ENCODE measurements at regions not wholly inside any gene's neighbourhood (a gene's known extent, or its start where the extent isn't known, plus 50 kb on each side); places are given as distances from the start of the nearest gene placed in this dataset.
"Not testable (repeated sequence)": the region's sequence is repeated elsewhere in the genome, so short reads cannot be mapped to it uniquely, and the experiment has no call there.

- DNase-seq: no peak
Measured at GRCh38 chr17:64784353-64785010, 122.4 kb upstream of the SMURF2 start.

GRCh38 chr17:64783556-64784352 lies 121.6 kb upstream of the SMURF2 start:
- DNase-seq: no peak

GRCh38 chr17:64783031-64783461 lies 120.9 kb upstream of the SMURF2 start:
- no peak for DNase-seq

DNA sequence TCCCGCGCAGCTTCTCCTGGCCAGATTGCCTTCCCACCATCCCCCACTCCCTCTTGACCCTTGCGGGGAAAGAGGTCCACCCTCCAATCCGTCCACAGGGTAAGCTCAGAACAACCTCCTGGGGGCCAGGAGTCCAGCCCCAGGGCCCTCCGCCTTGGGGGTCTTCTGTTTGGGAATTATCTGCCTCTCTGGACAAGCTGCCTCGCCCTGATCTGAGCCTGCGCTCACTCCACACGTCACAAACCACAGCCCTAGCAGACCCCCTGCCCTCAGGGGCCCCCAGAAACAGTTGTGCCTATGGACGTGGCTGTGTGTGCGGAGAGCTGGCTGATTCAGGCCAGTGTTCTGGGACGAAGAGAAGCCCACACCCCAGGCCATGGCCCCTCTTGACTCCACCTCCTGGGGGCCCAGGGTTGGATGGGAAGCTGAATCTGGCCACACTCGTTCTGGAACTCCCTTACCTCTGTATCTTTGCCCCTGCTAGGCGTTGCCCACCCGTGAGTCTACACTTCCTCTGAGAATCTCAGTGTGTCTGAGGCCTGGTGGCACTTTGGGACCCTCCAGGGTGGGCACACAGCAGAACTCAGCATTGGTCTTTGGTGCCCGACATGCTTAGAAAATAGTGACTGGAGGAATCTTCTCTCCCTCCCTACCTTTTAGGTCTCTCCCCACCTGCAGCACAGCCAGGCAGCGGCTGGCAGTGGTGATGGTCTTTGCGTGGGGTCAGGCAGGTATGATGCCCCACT lies 119.9 kb upstream of the SMURF2 start:
- no peak for DNase-seq

GRCh38 chr17:64781014-64781756 lies 119.1 kb upstream of the SMURF2 start:
- DNase-seq: no peak

DNA sequence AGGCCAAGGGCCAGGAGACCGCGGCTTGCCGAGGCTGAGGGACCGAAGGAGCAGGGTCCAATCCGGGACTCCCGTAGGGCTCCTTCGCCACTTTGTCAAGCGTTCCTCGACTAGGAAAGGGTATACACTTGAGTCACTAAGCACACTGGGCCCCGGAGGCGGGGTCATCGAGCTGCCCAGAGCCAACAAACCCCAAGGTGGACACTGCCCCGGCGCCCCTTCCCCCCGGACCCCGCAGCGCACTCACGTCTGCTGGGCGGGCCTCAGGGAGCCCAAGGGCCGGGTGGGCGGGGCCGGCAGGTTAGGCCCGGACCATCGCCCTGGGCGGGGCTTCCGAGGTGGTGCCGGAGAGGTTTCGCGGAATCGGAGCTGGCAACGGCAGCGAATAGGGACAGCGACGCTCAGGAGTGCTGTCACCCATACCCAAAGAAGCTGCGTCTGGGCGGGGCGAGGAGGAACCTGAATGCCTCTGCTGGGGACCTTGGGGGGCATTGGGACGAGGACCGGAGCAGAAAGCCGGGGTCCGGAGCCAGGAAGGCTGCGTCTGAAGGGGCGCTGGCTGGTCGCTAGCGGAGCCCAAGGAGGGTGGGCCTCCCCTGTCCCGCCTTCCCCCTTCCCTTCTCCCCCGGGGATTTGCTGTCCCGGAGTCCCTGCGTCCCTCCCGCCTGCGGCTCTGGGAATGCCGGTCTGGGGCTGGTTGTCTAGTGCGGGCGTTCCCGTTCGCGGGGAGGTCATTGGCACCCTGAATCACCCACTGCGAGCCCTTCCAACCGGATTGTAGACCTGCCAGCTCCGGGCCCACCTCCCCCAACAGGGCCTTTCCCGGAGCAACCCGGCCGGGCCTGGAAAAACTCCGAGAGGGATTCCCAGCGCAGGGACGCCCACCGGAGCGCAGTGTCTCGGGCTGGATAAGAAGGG lies 118.2 kb upstream of the SMURF2 start:
- DNase-seq: no peak

GRCh38 chr17:64779376-64780095 lies 117.4 kb upstream of the SMURF2 start:
- DNase-seq: no peak

DNA sequence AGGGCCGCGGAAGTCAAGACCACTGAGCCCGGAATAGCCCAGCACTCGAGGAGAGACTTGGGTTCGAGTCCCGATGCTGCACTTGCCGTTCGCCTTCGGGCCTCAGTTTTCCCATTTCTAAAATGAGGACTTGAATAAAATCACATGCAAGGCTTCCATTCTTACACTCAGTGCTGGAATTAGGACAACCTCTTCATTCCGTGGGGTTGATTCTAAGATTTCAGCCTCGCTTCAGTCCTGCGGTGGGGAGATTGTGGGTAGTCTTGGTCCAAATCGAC lies 116.9 kb upstream of the SMURF2 start:
- DNase-seq: not testable (repeated sequence)

DNA sequence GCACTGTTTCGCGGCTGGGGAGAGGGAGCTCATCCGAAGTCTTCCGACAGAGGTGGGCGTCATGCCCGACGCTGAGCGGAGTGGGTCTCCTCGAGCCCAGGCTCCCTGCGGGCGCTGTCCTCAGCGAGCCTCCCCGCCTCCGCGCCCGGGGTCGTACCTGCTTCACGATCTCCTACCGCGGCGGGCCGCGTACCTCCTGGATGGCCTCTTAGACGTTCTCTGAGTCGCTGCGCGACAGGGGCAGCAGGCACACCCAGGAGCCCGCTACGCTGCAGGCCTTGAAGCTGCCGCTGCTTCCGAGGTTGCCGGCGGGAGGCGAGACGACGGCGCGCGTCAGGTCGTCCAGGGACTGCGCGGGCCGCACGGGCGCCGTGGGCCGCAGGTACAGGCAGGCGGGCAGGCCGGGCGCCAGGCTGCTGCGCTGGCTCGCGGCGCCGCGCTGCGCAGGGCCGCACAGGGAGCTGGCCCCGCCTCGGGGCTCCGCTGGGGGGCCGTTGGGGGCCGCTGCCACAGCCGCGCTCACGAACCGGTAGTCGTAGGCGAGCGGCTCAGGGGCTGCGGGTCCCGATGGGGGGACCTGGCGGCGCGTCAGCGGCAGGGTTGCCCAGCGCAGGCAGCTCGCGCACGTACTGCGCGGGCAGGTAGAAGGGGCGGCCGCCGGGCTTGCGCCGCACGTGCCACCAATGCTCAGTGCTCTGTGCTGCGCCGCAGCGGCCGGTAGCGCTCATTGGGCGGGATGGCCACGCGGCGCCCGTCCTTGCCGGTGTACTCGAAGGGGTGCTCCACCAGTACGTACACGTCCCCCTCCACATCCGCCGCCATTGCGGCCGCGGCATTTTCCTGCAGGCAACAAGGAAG lies 116.4 kb upstream of the SMURF2 start:
- no peak for DNase-seq

- peak in 1 of 2 experiments; percentile 4 for DNase-seq
Measured at GRCh38 chr17:64777415-64778239, 115.5 kb upstream of the SMURF2 start.

DNA sequence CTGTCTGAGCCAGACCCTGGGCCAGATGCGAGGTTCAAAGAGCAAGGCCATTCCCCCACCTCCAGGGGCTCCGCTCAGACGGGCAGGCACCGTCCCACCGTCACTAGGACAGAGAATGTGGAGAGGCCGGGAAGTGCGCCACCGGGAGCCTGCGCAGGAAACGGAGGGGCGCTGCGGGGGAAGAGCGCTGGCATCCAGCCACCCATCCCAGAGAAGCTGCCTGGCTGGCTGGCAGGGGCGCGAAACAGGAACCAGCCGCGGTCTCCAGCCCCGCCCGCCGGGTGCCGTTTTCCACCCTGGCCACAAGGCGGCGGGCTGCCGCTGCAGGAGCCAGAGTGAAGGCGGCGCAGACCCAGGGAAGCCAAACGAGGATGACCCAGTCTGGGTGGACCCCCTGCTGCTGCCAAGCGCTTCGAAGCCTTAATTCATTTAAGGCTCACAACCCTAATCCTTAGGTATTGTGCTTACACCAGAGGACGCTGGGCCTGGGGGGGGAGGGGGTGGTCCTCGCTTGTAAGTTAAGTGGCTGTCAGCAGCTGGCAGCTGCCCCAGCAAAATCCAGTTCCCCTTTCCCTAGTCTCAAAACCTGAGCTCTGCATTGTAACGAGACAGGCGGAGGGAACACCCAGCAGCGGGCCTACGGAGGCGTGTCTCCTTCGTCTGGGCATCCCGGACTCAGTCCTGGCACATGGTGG lies 114.8 kb upstream of the SMURF2 start:
- DNase-seq: peak; percentile 74 to 85

GRCh38 chr17:64775701-64776570 lies 113.8 kb upstream of the SMURF2 start:
- DNase-seq: no peak

- no peak for DNase-seq
Measured at GRCh38 chr17:64774888-64775540, 112.9 kb upstream of the SMURF2 start.

GRCh38 chr17:64773836-64774761 lies 112.0 kb upstream of the SMURF2 start:
- peak; percentile 76 to 77 for DNase-seq

DNA sequence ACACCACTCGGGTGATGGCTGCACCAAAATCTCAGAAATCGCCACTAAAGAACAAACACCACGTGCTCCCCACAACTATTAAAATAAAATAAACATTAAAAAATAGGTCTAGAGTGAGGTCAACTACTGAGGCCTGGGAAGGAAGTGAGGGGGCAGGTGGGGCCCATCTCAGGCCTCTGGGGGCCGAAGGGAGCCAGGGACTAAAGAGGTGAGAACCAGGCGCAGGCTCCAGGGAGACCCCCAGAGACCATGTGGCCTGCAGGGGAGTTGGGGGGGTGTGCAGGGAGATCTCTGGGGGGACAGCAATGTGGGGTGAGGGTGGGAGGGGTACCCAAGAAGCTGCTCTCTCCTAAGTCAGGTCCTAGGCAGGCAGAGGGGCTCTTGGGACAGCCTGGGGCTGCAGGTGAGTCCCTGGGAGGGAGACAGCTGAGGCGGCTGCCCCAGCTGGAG lies 111.3 kb upstream of the SMURF2 start:
- no peak for DNase-seq

DNA sequence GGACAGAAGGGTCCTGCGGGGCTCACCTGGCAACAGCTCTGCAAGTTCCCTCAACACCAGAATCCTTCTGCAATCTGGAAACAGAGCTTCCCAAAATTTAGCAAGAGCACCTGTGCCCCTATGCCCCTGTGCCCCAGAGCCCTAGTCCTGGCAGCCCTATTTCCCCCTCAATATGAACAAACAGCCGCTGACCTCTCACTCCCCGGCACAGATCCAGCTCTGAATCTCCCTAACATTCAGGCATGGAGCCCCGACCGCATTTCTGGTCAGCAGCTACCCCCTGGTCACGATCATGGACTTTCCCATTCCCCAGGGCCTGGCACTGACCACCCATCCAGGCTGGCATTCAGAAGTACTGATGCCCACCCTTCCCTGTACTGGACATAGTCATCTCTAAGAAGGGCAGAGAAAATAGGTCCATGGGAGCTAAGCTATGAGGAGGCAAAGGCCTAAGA lies 110.8 kb upstream of the SMURF2 start:
- no peak for DNase-seq
